Mucosa of rectum (tissue), 2 donors: ENCODE measurements at regions not wholly inside any gene's neighbourhood (a gene's known extent, or its start where the extent isn't known, plus 50 kb on each side); places are given as distances from the start of the nearest gene placed in this dataset.

Source experiments
- H3K27ac ChIP-seq, 2 donors: one replicate each; pipeline ENCODE4 v1.7.0; 2013; ENCODE audit warnings: inconsistent platforms in 2 of 2, low read depth in 2 of 2, low read length in 2 of 2
- H3K27me3 ChIP-seq, 2 donors: one replicate each; pipeline ENCODE4 v1.7.0; 2013; ENCODE audit warnings: low read length in 2 of 2; ENCODE audit not compliant: control insufficient read depth in 2 of 2, insufficient read depth in 2 of 2
- H3K36me3 ChIP-seq, 2 donors: one replicate each; pipeline ENCODE4 v1.7.0; 2013; ENCODE audit warnings: low read length in 2 of 2; ENCODE audit not compliant: control insufficient read depth in 2 of 2, insufficient read depth in 2 of 2
- H3K4me1 ChIP-seq, 2 donors: one replicate each; pipeline ENCODE4 v1.7.0; 2013; ENCODE audit warnings: low read length in 2 of 2, mild to moderate bottlenecking in 1 of 2; ENCODE audit not compliant: control insufficient read depth in 2 of 2, insufficient read depth in 2 of 2
- H3K4me3 ChIP-seq, 2 donors: one replicate each; pipeline ENCODE4 v1.7.0; 2013; ENCODE audit warnings: low read length in 2 of 2
- H3K9ac ChIP-seq, 2 donors: one replicate each; pipeline ENCODE4 v1.7.0; 2013; ENCODE audit warnings: low read length in 2 of 2, low read depth in 1 of 2, mild to moderate bottlenecking in 1 of 2
- H3K9me3 ChIP-seq, 2 donors: one replicate each; pipeline ENCODE4 v1.7.0; 2013; ENCODE audit warnings: low read length in 2 of 2; ENCODE audit not compliant: control insufficient read depth in 2 of 2
- donor health status: healthy.
- donor health status: Normal muscosa, but diverticular disease.

- no peaks in the 10 kb centered on the region for H3K36me3 ChIP-seq
- H3K27ac ChIP-seq: no peak overlapping the region
- no peaks in the 10 kb centered on the region for H3K9me3 ChIP-seq
- H3K4me1 ChIP-seq: no peaks in the 10 kb centered on the region
- H3K9ac ChIP-seq: no peak overlapping the region
- no peak overlapping the region for H3K4me3 ChIP-seq
- peaks cover 0 to 2% of the 10 kb centered on the region in 2 donors for H3K27me3 ChIP-seq
Observed at GRCh38 chr2:239521518-239521815, 120.6 kb upstream of the HDAC4 start.

- Histone ChIP-seq H3K9me3 (no peaks in the 10 kb centered on the region), H3K27me3 (peaks cover 0 to 2% of the 10 kb centered on the region in 2 donors), H3K27ac (no peak overlapping the region), H3K4me1 (no peaks in the 10 kb centered on the region), H3K9ac (no peak overlapping the region), H3K36me3 (no peaks in the 10 kb centered on the region), H3K4me3 (no peak overlapping the region)
Observed at GRCh38 chr2:239520811-239521517, 120.1 kb upstream of the HDAC4 start.

GRCh38 chr2:239519921-239520585, 119.2 kb upstream of the HDAC4 start:
- H3K9ac ChIP-seq: no peak overlapping the region
- no peak overlapping the region for H3K27ac ChIP-seq
- no peaks in the 10 kb centered on the region for H3K36me3 ChIP-seq
- H3K27me3 ChIP-seq: peaks cover 0 to 2% of the 10 kb centered on the region in 2 donors
- H3K4me1 ChIP-seq: no peaks in the 10 kb centered on the region
- H3K4me3 ChIP-seq: no peak overlapping the region
- no peaks in the 10 kb centered on the region for H3K9me3 ChIP-seq

- H3K36me3 ChIP-seq: no peaks in the 10 kb centered on the region
Observed at GRCh38 chr2:239519089-239519920, 118.5 kb upstream of the HDAC4 start.

GRCh38 chr2:239518286-239519088, 117.7 kb upstream of the HDAC4 start:
- Histone ChIP-seq H3K27me3 (peaks cover 0 to 2% of the 10 kb centered on the region in 2 donors), H3K9ac (no peak overlapping the region), H3K27ac (no peak overlapping the region), H3K9me3 (no peaks in the 10 kb centered on the region), H3K4me3 (no peak overlapping the region), H3K4me1 (no peaks in the 10 kb centered on the region), H3K36me3 (no peaks in the 10 kb centered on the region)

More at GRCh38 chr2:239519089-239519920, 118.5 kb upstream of the HDAC4 start:
- Histone ChIP-seq H3K9me3 (no peaks in the 10 kb centered on the region), H3K4me3 (no peak overlapping the region), H3K4me1 (no peaks in the 10 kb centered on the region), H3K9ac (no peak overlapping the region), H3K27ac (no peak overlapping the region), H3K27me3 (peaks cover 0 to 2% of the 10 kb centered on the region in 2 donors)

- peaks cover 0 to 2% of the 10 kb centered on the region in 2 donors for H3K27me3 ChIP-seq
Observed at GRCh38 chr2:239517686-239518085, 116.9 kb upstream of the HDAC4 start.

GRCh38 chr2:239516954-239517305, 116.1 kb upstream of the HDAC4 start:
- no peak overlapping the region for H3K4me3 ChIP-seq
- H3K36me3 ChIP-seq: no peaks in the 10 kb centered on the region
- no peak overlapping the region for H3K27ac ChIP-seq
- H3K4me1 ChIP-seq: no peaks in the 10 kb centered on the region
- no peak overlapping the region for H3K9ac ChIP-seq
- peaks cover 0 to 2% of the 10 kb centered on the region in 2 donors for H3K27me3 ChIP-seq
- no peaks in the 10 kb centered on the region for H3K9me3 ChIP-seq

More at GRCh38 chr2:239517686-239518085, 116.9 kb upstream of the HDAC4 start:
- Histone ChIP-seq H3K9ac (no peak overlapping the region), H3K36me3 (no peaks in the 10 kb centered on the region), H3K4me3 (no peak overlapping the region), H3K4me1 (no peaks in the 10 kb centered on the region), H3K27ac (no peak overlapping the region), H3K9me3 (no peaks in the 10 kb centered on the region)

- H3K9ac ChIP-seq: no peak overlapping the region
- H3K27me3 ChIP-seq: peaks cover 0 to 2% of the 10 kb centered on the region in 2 donors
- H3K36me3 ChIP-seq: no peaks in the 10 kb centered on the region
- no peak overlapping the region for H3K27ac ChIP-seq
- no peaks in the 10 kb centered on the region for H3K9me3 ChIP-seq
- H3K4me3 ChIP-seq: no peak overlapping the region
- H3K4me1 ChIP-seq: no peaks in the 10 kb centered on the region
Observed at GRCh38 chr2:239516286-239516953, 115.6 kb upstream of the HDAC4 start.

GRCh38 chr2:239514754-239515530, 114.1 kb upstream of the HDAC4 start:
- Histone ChIP-seq H3K9ac (no peak overlapping the region), H3K4me3 (no peak overlapping the region), H3K4me1 (no peaks in the 10 kb centered on the region), H3K27me3 (peaks cover 0 to 2% of the 10 kb centered on the region in 2 donors), H3K9me3 (no peaks in the 10 kb centered on the region), H3K36me3 (no peaks in the 10 kb centered on the region), H3K27ac (no peak overlapping the region)
